Kasumi-1 (cell line): ENCODE measurements at regions not wholly inside any gene's neighbourhood (a gene's known extent, or its start where the extent isn't known, plus 50 kb on each side); places are given as distances from the start of the nearest gene placed in this dataset.

ENCODE experiments used
- DNase-seq, 2 experiments: peaks; one replicate each; lab custom pipeline; 2025; lab: John Stamatoyannopoulos, UW

- no peak for DNase-seq
These were observed 150.7 kb downstream of the OPN5 start for GRCh38 chr6:47932575-47932974.

GRCh38 chr6:47924001-47924400 lies 142.2 kb downstream of the OPN5 start:
- no peak for DNase-seq

- no peak for DNase-seq
These were observed 140.6 kb downstream of the OPN5 start for GRCh38 chr6:47922391-47922790.

GRCh38 chr6:47919875-47920274 lies 138.0 kb downstream of the OPN5 start:
- DNase-seq = no peak

- DNase-seq = no peak
These were observed 136.0 kb downstream of the OPN5 start for GRCh38 chr6:47917811-47918210.

DNA sequence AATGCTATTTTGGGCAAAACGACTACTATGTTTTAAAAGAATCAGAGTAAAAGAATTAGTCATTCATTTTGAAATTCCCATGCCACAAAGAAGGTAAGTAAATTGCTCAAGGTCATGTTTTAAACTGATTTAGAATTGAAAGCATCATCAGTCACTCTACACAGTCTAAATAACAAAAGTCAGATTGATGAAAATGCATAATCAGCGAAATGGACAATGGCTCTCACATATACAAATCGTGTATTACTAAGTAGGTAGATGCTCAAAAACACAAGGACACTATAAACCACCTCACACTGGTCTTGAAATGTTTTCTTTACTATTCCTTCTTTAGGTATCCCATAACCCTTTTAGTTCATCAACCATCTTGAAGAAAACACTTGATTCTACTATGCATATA lies 135.4 kb downstream of the OPN5 start:
- no peak for DNase-seq

DNA sequence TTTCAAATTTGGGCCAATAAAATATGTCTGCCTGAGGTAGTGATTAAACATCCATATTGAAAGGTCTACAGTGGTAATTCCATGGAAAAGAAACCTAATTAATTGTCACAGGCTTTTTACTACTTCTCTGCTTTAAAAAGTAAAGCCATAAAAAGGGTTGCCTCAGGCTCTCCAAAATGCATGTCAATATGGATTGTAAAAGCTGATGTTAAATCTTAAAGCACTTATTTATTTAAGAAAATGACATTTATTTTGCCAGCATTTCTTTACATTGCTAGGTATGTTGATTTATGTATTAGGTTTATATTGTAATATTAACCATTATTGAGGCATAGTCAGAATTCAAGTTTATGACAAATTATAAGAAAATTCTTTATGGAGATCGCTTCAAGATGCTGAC lies 133.2 kb downstream of the OPN5 start:
- DNase-seq = no peak

- no peak for DNase-seq
These were observed 126.4 kb downstream of the OPN5 start for GRCh38 chr6:47908271-47908670.

DNA sequence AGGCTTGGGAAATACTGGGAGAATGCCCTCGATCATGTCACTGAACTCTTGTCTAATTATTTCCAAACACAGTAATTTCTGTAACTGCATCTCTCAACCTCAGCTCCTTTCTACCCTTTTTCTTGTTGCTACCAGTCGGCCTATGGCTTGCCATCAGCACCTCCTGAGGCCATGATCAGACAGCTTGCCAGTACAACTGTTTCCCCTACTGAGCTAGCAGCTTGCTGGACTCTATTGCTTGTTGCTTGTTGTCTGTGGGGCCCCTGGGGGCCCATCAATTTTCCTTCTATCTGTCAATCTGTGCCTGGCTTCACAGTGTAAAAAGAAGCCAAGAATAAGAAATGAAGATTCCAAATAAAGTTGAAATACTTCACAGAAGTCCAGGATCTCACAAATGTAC lies 123.9 kb downstream of the OPN5 start:
- no peak for DNase-seq

GRCh38 chr6:47897247-47897646 lies 115.4 kb downstream of the OPN5 start:
- no peak for DNase-seq

GRCh38 chr6:47890326-47890875 lies 108.6 kb downstream of the OPN5 start:
- DNase-seq = no peak

GRCh38 chr6:47879015-47879414 lies 97.2 kb downstream of the OPN5 start:
- no peak for DNase-seq
